NCI-H2107 treated with DMSO at 0.1 percent for 48 hours (cell line): ENCODE measurements at regions not wholly inside any gene's neighbourhood (a gene's known extent, or its start where the extent isn't known, plus 50 kb on each side); places are given as distances from the start of the nearest gene placed in this dataset.

Experiments
- DNase-seq: peaks from one replicate; lab custom pipeline; 2025; ENCODE audit not compliant: unreplicated experiment; lab: John Stamatoyannopoulos, UW

- no peak for DNase-seq
Measured at GRCh38 chr5:116685069-116685468, 110.4 kb upstream of the SEMA6A start.

- DNase-seq: no peak
Measured at GRCh38 chr5:116681334-116682013, 106.9 kb upstream of the SEMA6A start.

- DNase-seq: no peak
Measured at GRCh38 chr5:116675626-116675910, 100.9 kb upstream of the SEMA6A start.

- DNase-seq: no peak
Measured at GRCh38 chr5:116674881-116675625, 100.4 kb upstream of the SEMA6A start.

DNA sequence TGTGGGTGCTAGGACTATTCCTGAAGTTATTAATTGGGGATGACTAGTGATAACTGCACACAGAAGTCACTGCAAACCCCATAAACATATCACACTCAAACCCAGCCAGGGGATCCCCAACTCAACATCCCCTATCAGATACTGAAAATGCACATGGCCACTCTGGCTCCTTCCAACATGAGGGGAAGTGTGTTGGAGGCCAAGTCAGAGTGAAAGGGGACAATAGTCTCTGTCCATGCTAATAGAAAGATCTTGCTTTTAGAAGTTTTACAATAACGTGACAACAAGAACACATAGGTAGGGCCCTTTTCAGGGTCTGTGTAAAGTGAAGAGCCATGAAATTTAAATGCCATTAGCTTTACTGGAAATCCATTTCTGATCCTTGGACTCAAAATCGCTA lies 98.8 kb upstream of the SEMA6A start:
- DNase-seq: no peak

- no peak for DNase-seq
Measured at GRCh38 chr5:116672203-116672602, 97.6 kb upstream of the SEMA6A start.

DNA sequence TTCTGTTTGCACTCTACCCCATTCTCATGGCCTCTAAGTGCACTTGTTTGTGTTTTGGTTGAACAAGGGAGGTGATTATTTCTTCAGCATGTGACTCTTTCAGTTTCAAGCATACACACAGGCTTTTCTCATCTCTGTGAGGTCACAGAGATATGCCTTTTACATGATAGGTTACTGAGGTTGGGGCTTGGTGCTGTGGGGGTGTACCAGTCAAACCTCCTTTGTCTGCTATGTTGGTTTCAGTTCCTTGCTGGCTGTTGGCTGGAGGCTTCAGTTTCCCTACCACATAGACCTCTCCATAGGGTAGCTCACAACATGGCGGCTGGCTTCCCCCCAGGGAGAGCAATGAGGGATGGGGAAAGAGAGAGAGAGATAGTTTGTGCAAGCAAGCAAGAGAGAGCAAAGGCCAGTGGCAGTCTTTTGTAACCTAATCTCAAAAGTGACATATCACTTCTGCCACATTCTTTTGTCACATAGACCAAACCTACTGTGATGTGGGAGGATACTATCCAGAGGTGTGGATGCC lies 96.7 kb upstream of the SEMA6A start:
- no peak for DNase-seq

DNA sequence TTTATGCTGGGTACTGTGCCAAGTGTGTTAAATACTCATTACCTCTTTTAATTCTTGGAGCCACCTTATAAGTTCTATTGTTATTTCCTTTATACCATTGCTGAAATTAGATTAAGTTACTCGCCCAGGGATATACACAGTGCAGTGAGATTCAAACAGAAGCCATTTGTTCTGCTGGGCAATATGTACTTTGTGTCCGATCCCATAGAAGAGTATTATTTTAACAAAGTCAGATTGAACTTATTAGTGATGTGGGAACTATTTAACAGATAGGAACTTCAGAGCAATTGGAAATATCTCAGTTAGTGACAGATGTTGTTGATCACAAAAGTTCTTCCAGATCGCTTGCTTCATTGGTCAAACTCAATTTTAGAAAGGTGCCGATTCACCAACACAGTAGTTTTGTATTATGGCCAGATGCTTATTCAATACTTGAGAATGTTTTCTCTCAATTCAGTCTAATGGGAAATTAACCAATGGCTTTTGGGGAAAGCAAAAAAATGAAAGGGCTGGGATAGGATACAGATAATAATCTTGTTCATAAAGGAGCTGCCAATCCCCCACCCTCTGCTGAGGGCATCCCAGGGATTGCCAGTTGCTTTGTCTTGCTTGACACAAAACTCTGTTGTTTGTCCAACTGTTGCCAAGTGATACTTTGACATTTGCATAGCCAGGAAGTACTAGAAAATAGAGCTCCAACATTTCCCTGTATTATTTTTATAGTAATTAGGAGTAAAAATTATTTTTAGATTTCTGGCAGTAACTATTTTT lies 94.8 kb upstream of the SEMA6A start:
- DNase-seq: no peak

DNA sequence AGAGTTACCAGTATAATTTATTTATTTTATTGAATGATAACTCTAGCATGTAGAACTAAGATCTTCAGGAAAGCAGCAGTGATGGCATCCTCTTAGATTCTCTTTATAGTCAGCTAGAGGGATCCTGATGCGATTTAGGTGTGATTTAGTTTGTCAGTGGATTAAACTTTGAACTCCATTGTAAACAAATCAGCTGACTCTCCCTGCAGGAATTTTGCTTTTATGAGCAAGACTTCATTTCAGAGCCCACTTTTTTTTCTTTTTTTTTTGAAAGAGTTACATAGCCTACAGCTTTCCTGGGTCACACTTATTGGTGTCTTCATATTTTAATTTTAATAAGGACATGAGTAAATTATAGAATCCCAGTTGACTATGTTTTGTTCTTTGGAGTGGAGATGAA lies 93.8 kb upstream of the SEMA6A start:
- DNase-seq: no peak

DNA sequence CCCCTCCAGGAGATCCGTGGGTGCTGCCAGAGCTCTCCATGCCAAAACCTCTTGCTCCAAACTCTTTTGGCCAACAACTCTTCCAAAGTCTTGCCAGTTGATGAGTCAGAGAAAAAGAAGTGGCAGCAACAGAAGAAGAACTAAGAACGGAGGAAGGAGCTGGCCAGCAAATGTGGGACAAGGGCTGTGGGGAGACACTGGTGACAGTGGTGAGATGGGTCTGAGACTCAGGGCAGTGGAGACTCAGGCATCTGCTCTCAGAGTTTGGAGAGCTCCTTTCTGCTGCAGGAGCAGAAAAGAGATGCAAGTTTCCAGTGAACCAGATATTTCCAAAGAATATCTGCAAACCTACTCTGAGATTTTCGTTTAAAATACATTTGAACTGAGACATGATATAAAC lies 92.3 kb upstream of the SEMA6A start:
- no peak for DNase-seq

DNA sequence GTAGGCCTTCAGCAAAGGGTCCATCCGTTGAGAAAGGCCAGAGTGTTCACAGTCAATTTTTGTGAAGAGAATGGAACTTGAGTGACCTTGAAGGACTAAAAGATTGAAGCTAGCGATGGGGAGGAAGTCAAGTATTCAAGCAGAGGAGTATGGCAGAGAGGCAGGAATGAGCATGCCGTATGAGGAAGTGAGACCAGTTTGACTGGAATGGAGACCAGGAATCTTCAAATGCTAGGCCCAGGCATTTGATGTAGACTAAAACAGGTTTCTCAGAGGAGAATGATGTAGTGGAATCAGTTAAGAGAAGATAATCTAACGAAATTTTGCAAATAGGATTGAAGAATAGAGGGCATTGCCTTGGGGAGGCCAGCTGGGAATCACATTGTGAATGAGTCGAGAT lies 90.4 kb upstream of the SEMA6A start:
- no peak for DNase-seq

- DNase-seq: no peak
Measured at GRCh38 chr5:116663081-116663480, 88.5 kb upstream of the SEMA6A start.

GRCh38 chr5:116661419-116661818 lies 86.8 kb upstream of the SEMA6A start:
- no peak for DNase-seq

DNA sequence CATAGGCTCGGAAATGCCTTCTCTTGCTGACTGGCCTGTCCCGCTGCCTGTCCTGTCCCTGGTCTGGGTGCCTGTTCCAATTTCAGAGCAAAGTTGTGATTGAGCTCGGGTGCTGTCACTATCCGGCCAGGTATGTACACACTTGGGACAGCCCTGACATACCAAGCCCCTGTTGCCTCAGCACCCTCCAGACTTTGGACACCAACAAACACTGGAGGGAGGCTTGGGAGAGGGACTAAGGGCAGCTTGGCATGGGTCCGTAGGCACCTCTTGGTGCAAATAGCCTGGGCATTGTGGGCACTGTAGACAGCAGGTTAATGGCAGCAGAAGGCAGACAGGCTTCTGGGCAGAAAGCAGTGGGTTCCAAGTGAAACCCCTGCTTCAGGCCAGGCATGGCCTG lies 86.3 kb upstream of the SEMA6A start:
- no peak for DNase-seq

GRCh38 chr5:116658830-116659229 lies 84.2 kb upstream of the SEMA6A start:
- no peak for DNase-seq

- DNase-seq: no peak
Measured at GRCh38 chr5:116658141-116658540, 83.5 kb upstream of the SEMA6A start.

DNA sequence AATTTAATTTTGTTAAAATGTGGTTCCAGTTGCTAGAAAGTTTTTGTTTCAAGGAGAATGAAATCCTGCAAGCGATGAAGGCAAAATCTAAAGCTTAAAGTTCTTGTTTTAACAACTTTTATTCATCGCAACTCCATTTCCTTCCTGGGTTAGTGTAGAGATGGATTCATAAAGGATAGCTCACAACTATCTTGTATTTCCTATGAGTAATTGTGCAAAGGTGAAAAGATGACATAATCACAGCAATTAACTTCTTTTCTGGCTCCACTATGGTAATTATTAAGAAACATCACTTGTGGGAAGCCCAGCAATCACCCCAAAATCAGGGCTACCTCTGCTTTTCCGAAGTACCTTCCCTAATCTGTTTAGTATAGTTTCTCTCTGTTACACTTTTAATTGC lies 80.8 kb upstream of the SEMA6A start:
- no peak for DNase-seq

DNA sequence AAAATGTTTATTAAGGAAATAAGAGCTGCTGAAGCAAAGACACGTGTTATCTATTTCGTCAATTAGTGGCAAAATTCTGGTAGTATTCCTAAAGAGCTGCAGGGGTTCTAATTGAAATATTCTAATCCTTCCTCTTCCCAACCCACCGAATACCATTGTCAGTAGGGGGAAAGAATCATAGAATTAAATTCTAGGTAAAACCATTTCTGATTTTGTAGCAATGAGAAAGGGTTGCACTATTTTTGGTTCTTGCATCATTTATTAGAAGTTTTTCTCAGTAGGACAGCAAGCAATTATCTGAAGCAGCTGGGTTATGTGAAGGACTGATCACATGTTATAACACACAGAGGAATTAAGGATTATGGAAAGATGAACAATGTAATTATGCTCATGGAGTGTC lies 80.3 kb upstream of the SEMA6A start:
- DNase-seq: no peak

GRCh38 chr5:116652903-116653302 lies 78.3 kb upstream of the SEMA6A start:
- peak; percentile 39 for DNase-seq

- DNase-seq: peak; percentile 80
Measured at GRCh38 chr5:116652196-116652729, 77.6 kb upstream of the SEMA6A start.

DNA sequence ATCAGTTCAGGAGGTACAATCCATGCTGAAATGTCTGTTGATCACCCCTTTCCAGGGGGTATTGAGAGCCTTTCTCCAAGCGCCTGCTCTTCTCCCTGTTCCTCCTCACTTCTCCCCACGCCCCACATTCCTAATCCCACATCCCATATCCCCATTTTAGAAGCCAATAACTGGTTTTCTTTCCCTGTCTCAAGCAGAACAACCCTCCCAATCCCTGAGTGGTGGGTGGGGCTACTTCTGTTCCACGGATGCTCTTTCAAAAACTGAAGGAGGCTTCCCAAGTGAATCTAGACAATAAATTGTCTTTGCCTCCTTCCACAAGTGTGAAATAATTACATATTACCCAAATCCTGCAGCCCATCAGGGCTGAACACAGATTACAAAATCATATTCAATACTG lies 77.0 kb upstream of the SEMA6A start:
- no peak for DNase-seq

DNA sequence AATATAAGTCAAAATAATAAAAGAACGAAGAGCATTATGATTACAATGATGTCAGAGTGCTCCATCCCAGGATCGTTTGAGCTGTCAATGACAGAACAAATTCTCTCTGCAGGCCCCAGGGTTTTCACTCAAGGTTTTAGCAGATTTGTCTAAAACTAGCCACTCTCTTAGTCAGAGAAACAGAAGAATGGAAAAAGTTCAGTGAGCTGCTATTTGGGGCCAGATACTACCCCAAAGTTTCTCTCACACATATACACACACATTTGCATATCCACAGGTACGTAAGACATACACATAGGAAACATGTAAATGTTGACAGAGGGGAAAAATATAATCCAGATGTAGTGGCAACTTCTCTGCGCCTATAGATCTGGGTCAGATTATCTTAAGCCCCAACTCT lies 76.3 kb upstream of the SEMA6A start:
- no peak for DNase-seq
